ENCODE measurements at regions not wholly inside any gene's neighbourhood (a gene's known extent, or its start where the extent isn't known, plus 50 kb on each side); places are given as distances from the start of the nearest gene placed in this dataset.

DNA sequence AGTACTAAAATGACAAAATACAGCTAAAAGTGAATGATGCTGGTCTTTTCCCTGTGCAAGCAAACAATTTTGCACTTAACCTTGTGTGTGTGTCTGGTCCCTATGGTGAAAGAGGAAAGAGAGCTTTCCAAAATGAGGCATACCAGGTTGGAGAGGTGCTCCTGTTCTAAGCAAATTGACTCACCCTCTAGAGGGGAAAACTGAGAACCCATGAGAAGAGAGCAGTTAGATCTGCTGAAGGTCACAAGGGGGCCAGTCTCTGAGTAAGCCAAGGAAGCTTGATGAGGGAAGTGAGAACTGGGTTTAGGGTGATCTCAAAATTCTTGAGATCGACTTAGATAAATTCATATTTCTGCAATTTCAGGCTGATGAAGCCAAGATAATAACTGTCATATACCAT lies 157.5 kb upstream of the TBX18 start:
- peaks cover 11% of the 10 kb centered on the region for H3K4me1 Mint-ChIP-seq
- H3K4me3 Mint-ChIP-seq = no peak overlapping the region
- TF ChIP-seq, protein P1, sequence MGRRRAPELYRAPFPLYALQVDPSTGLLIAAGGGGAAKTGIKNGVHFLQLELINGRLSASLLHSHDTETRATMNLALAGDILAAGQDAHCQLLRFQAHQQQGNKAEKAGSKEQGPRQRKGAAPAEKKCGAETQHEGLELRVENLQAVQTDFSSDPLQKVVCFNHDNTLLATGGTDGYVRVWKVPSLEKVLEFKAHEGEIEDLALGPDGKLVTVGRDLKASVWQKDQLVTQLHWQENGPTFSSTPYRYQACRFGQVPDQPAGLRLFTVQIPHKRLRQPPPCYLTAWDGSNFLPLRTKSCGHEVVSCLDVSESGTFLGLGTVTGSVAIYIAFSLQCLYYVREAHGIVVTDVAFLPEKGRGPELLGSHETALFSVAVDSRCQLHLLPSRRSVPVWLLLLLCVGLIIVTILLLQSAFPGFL (CRISPR knock-in tag; IDR thresholded peaks at IDR 0.05; ENCODE audit: borderline replicate concordance) = no peak
- TF ChIP-seq GABPB1 (CRISPR knock-in tag; IDR thresholded peaks at IDR 0.05) = no peak
- no peak for TF ChIP-seq ATF3 (CRISPR knock-in tag; conservative IDR thresholded peaks at IDR 0.05)
- TF ChIP-seq ZNF281 (CRISPR knock-in tag; IDR thresholded peaks at IDR 0.05) = no peak
- no peak for TF ChIP-seq NR3C1 (CRISPR knock-in tag; conservative IDR thresholded peaks at IDR 0.05; ENCODE audit: low read depth)
- TF ChIP-seq ZNF121 (CRISPR knock-in tag; IDR thresholded peaks at IDR 0.05) = no peak
- TF ChIP-seq IRF2 (CRISPR knock-in tag; IDR thresholded peaks at IDR 0.05; ENCODE audit: borderline replicate concordance, low read depth) = no peak
- no peak for TF ChIP-seq NR2C2 (CRISPR knock-in tag; IDR thresholded peaks at IDR 0.05)
- TF ChIP-seq, protein P2, sequence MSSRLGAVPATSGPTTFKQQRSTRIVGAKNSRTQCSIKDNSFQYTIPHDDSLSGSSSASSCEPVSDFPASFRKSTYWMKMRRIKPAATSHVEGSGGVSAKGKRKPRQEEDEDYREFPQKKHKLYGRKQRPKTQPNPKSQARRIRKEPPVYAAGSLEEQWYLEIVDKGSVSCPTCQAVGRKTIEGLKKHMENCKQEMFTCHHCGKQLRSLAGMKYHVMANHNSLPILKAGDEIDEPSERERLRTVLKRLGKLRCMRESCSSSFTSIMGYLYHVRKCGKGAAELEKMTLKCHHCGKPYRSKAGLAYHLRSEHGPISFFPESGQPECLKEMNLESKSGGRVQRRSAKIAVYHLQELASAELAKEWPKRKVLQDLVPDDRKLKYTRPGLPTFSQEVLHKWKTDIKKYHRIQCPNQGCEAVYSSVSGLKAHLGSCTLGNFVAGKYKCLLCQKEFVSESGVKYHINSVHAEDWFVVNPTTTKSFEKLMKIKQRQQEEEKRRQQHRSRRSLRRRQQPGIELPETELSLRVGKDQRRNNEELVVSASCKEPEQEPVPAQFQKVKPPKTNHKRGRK (CRISPR knock-in tag; IDR thresholded peaks at IDR 0.05; ENCODE audit: borderline replicate concordance) = no peak
- no peak for TF ChIP-seq FOXK1 (CRISPR knock-in tag; IDR thresholded peaks at IDR 0.05)
- TF ChIP-seq ZNF671 (CRISPR knock-in tag; IDR thresholded peaks at IDR 0.05) = no peak
- no peak for TF ChIP-seq NR1H2 (CRISPR knock-in tag; IDR thresholded peaks at IDR 0.05)
- ATAC-seq (peak; percentile 83), DNase-seq (ENCODE audit: low spot score) (no peak)
- H3K9me3 Mint-ChIP-seq = no peaks in the 10 kb centered on the region
- no peak overlapping the region for H3K27ac Mint-ChIP-seq
- ChIA-PET CTCF (interaction anchor here (0.6 to 0.8 kb wide), 2 partner anchors 11 to 147 kb away, joined by 3 to 4 read pairs; no protein-coding TSS in a partner anchor), POLR2A (no interaction called here)
- H3K27me3 Mint-ChIP-seq (ENCODE audit: low read depth) = no peaks in the 10 kb centered on the region
- H3K36me3 Mint-ChIP-seq = no peaks in the 10 kb centered on the region

- H3K36me3 Mint-ChIP-seq = no peaks in the 10 kb centered on the region
- no peak overlapping the region for H3K4me3 Mint-ChIP-seq
- no peak for DNase-seq (ENCODE audit: low spot score)
- no peaks in the 10 kb centered on the region for H3K27me3 Mint-ChIP-seq (ENCODE audit: low read depth)
- ChIA-PET CTCF (interaction anchor here (1.5 kb wide), 1 partner anchor 498 kb away, joined by 3 read pairs; no protein-coding TSS in a partner anchor), POLR2A (no interaction called here)
- no peak overlapping the region for H3K27ac Mint-ChIP-seq
- H3K9me3 Mint-ChIP-seq = no peaks in the 10 kb centered on the region
- H3K4me1 Mint-ChIP-seq = 0 out of 2 replicates have a peak, but pooled peaks cover 6% of the 10 kb centered on the region
- no peak for ATAC-seq
- TF ChIP-seq JUN (CRISPR knock-in tag; IDR thresholded peaks at IDR 0.05) (no peak), ARID4B (CRISPR knock-in tag; IDR thresholded peaks at IDR 0.05; ENCODE audit: borderline replicate concordance) (no peak), CBFB (CRISPR knock-in tag; IDR thresholded peaks at IDR 0.05; ENCODE audit: low read depth) (no peak), SP1 (CRISPR knock-in tag; conservative IDR thresholded peaks at IDR 0.05) (no peak), NFE2L1 (CRISPR knock-in tag; IDR thresholded peaks at IDR 0.05) (no peak), GTF2I (CRISPR knock-in tag; conservative IDR thresholded peaks at IDR 0.05) (no peak), RELA (CRISPR knock-in tag; IDR thresholded peaks at IDR 0.05; ENCODE audit: borderline replicate concordance) (no peak), ZNF232 (CRISPR knock-in tag; IDR thresholded peaks at IDR 0.05) (no peak), HMGXB4 (CRISPR knock-in tag; IDR thresholded peaks at IDR 0.05) (no peak)
- TF ChIP-seq, protein P3, sequence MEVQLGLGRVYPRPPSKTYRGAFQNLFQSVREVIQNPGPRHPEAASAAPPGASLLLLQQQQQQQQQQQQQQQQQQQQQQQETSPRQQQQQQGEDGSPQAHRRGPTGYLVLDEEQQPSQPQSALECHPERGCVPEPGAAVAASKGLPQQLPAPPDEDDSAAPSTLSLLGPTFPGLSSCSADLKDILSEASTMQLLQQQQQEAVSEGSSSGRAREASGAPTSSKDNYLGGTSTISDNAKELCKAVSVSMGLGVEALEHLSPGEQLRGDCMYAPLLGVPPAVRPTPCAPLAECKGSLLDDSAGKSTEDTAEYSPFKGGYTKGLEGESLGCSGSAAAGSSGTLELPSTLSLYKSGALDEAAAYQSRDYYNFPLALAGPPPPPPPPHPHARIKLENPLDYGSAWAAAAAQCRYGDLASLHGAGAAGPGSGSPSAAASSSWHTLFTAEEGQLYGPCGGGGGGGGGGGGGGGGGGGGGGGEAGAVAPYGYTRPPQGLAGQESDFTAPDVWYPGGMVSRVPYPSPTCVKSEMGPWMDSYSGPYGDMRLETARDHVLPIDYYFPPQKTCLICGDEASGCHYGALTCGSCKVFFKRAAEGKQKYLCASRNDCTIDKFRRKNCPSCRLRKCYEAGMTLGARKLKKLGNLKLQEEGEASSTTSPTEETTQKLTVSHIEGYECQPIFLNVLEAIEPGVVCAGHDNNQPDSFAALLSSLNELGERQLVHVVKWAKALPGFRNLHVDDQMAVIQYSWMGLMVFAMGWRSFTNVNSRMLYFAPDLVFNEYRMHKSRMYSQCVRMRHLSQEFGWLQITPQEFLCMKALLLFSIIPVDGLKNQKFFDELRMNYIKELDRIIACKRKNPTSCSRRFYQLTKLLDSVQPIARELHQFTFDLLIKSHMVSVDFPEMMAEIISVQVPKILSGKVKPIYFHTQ (CRISPR knock-in tag; IDR thresholded peaks at IDR 0.05) = no peak
These were observed 155.6 kb upstream of the TBX18 start for GRCh38 chr6:84920021-84920420.

Data from WTC11 (cell line).